Skeletal muscle tissue (tissue), 3 donors: ENCODE measurements at regions not wholly inside any gene's neighbourhood (a gene's known extent, or its start where the extent isn't known, plus 50 kb on each side); places are given as distances from the start of the nearest gene placed in this dataset.

Experiments
- H3K27ac ChIP-seq: one replicate; pipeline ENCODE4 v1.7.0; 2013; ENCODE audit warnings: mild to moderate bottlenecking, low read depth, low read length, inconsistent platforms
- H3K27me3 ChIP-seq, 3 donors: one replicate each; pipeline ENCODE4 v1.7.0; 2013; ENCODE audit warnings: low read length in 3 of 3; ENCODE audit not compliant: control insufficient read depth in 3 of 3, insufficient read depth in 3 of 3
- H3K36me3 ChIP-seq, 3 donors: one replicate each; pipeline ENCODE4 v1.7.0; 2013; ENCODE audit warnings: low read length in 3 of 3; ENCODE audit not compliant: control insufficient read depth in 3 of 3, insufficient read depth in 3 of 3
- H3K4me1 ChIP-seq, 3 donors: one replicate each; pipeline ENCODE4 v1.7.0; 2013; ENCODE audit warnings: low read length in 3 of 3, mild to moderate bottlenecking in 3 of 3; ENCODE audit not compliant: control insufficient read depth in 3 of 3, insufficient read depth in 3 of 3
- H3K4me3 ChIP-seq, 3 donors: one replicate each; pipeline ENCODE4 v1.7.0; 2013; ENCODE audit warnings: low read length in 3 of 3
- H3K9ac ChIP-seq, 3 donors: one replicate each; pipeline ENCODE4 v1.7.0; 2013; ENCODE audit warnings: low read length in 3 of 3, mild to moderate bottlenecking in 3 of 3, moderate library complexity in 2 of 3, low read depth in 1 of 3
- H3K9me3 ChIP-seq, 3 donors: one replicate each; pipeline ENCODE4 v1.7.0; 2013; ENCODE audit warnings: low read length in 3 of 3; ENCODE audit not compliant: control insufficient read depth in 3 of 3
- donor health status: Osteomylitis.

GRCh38 chr10:44851413-44851812, 59.7 kb upstream of the TMEM72 start:
- no peaks in the 10 kb centered on the region for H3K27me3 ChIP-seq
- H3K4me1 ChIP-seq, result peaks cover 0 to 3% (median 0%) of the 10 kb centered on the region in 3 donors
- no peak overlapping the region for H3K9ac ChIP-seq
- H3K27ac ChIP-seq, result no peak overlapping the region
- H3K4me3 ChIP-seq, result no peak overlapping the region
- no peaks in the 10 kb centered on the region for H3K9me3 ChIP-seq
- no peaks in the 10 kb centered on the region for H3K36me3 ChIP-seq

GRCh38 chr10:44851881-44852280, 59.3 kb upstream of the TMEM72 start:
- H3K9ac ChIP-seq, result no peak overlapping the region
- no peak overlapping the region for H3K4me3 ChIP-seq
- no peak overlapping the region for H3K27ac ChIP-seq
- no peaks in the 10 kb centered on the region for H3K27me3 ChIP-seq
- no peaks in the 10 kb centered on the region for H3K36me3 ChIP-seq
- H3K4me1 ChIP-seq, result peaks cover 0 to 3% (median 0%) of the 10 kb centered on the region in 3 donors
- no peaks in the 10 kb centered on the region for H3K9me3 ChIP-seq

GRCh38 chr10:44853148-44853734, 57.9 kb upstream of the TMEM72 start:
- H3K4me1 ChIP-seq, result peaks cover 0 to 4% (median 3%) of the 10 kb centered on the region in 3 donors
- no peaks in the 10 kb centered on the region for H3K36me3 ChIP-seq
- H3K27ac ChIP-seq, result no peak overlapping the region
- no peak overlapping the region for H3K4me3 ChIP-seq
- no peaks in the 10 kb centered on the region for H3K9me3 ChIP-seq
- no peak overlapping the region for H3K9ac ChIP-seq
- no peaks in the 10 kb centered on the region for H3K27me3 ChIP-seq

GRCh38 chr10:44853796-44854195, 57.3 kb upstream of the TMEM72 start:
- H3K4me3 ChIP-seq, result no peak overlapping the region
- H3K27ac ChIP-seq, result no peak overlapping the region
- H3K4me1 ChIP-seq, result peaks cover 0 to 4% (median 3%) of the 10 kb centered on the region in 3 donors
- no peak overlapping the region for H3K9ac ChIP-seq
- no peaks in the 10 kb centered on the region for H3K36me3 ChIP-seq
- H3K27me3 ChIP-seq, result no peaks in the 10 kb centered on the region
- H3K9me3 ChIP-seq, result no peaks in the 10 kb centered on the region

- H3K9ac ChIP-seq, result no peak overlapping the region
- H3K4me3 ChIP-seq, result no peak overlapping the region
- H3K27ac ChIP-seq, result no peak overlapping the region
- H3K36me3 ChIP-seq, result no peaks in the 10 kb centered on the region
- no peaks in the 10 kb centered on the region for H3K9me3 ChIP-seq
- H3K27me3 ChIP-seq, result no peaks in the 10 kb centered on the region
- peaks cover 0 to 4% (median 2%) of the 10 kb centered on the region in 3 donors for H3K4me1 ChIP-seq
These were observed 56.3 kb upstream of the TMEM72 start for GRCh38 chr10:44854693-44855350.

DNA sequence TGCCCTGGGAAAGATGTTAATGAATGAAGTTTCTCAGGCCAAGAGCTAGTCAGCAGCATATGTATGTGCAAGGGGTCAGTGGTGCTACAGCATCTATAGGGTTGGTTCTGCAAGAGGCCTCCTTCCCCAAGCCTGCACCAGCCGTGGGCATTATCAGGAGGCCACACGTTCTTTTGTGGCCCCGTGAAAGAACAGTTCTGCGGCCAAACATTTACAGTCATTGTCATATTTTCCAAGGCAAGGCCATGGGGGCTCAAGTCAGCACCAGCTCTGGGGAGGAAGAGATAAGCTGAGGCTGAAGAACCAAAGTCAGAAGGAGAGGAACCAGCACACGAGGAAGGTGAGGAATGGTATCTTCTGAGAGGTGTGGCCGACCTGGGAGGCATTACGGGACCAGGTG, 54.4 kb upstream of the TMEM72 start:
- no peak overlapping the region for H3K4me3 ChIP-seq
- H3K4me1 ChIP-seq, result peaks cover 0 to 4% (median 0%) of the 10 kb centered on the region in 3 donors
- H3K36me3 ChIP-seq, result no peaks in the 10 kb centered on the region
- no peaks in the 10 kb centered on the region for H3K27me3 ChIP-seq
- H3K27ac ChIP-seq, result no peak overlapping the region
- no peak overlapping the region for H3K9ac ChIP-seq
- H3K9me3 ChIP-seq, result no peaks in the 10 kb centered on the region

GRCh38 chr10:44857363-44858016, 53.6 kb upstream of the TMEM72 start:
- Histone ChIP-seq H3K4me3 (no peak overlapping the region), H3K4me1 (peaks cover 0 to 4% (median 0%) of the 10 kb centered on the region in 3 donors), H3K36me3 (no peaks in the 10 kb centered on the region), H3K9me3 (no peaks in the 10 kb centered on the region), H3K27ac (no peak overlapping the region), H3K27me3 (peaks cover 0 to 5% (median 0%) of the 10 kb centered on the region in 3 donors), H3K9ac (no peak overlapping the region)

DNA sequence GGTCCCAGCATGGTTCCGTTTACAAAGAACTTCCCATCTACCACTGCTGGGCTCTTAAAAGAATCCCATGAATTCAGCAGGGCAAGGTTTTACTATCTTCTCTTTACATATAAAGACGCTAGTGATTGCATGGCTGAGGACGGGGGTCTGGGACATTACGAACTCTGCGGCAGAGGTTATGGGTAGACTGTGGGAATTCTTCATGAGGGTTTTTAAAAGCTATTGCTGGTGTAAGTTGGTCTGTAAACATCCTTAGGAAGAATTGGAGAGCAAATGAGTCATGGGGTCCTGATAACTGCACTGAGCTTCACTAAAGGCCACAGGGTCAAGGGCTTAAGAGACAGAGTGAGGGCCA, 53.1 kb upstream of the TMEM72 start:
- H3K4me1 ChIP-seq, result peaks cover 0 to 4% (median 0%) of the 10 kb centered on the region in 3 donors
- H3K27ac ChIP-seq, result no peak overlapping the region
- no peak overlapping the region for H3K9ac ChIP-seq
- no peaks in the 10 kb centered on the region for H3K9me3 ChIP-seq
- no peaks in the 10 kb centered on the region for H3K36me3 ChIP-seq
- H3K27me3 ChIP-seq, result peaks cover 0 to 5% (median 2%) of the 10 kb centered on the region in 3 donors
- no peak overlapping the region for H3K4me3 ChIP-seq

- peaks cover 3 to 5% (median 4%) of the 10 kb centered on the region in 3 donors for H3K4me1 ChIP-seq
These were observed 52.1 kb upstream of the TMEM72 start for GRCh38 chr10:44858988-44859387.

More at GRCh38 chr10:44858988-44859387, 52.1 kb upstream of the TMEM72 start:
- Histone ChIP-seq H3K9me3 (no peaks in the 10 kb centered on the region), H3K36me3 (no peaks in the 10 kb centered on the region), H3K4me3 (no peak overlapping the region), H3K27ac (no peak overlapping the region), H3K27me3 (peaks cover 0 to 10% (median 6%) of the 10 kb centered on the region in 3 donors), H3K9ac (no peak overlapping the region)
